Smooth muscle cell (in vitro differentiated cells): ENCODE measurements at regions not wholly inside any gene's neighbourhood (a gene's known extent, or its start where the extent isn't known, plus 50 kb on each side); places are given as distances from the start of the nearest gene placed in this dataset.

Source experiments
- DNase-seq: peaks from one replicate; lab custom pipeline; 2025; ENCODE audit not compliant: unreplicated experiment; lab: John Stamatoyannopoulos, UW
- H2AFZ ChIP-seq: fragments of 200-600 bp; sonication (generic); 2 replicates; pipeline ENCODE4 v1.6.0; 2016; ENCODE audit warnings: antibody characterized with exemption, low read depth, mild to moderate bottlenecking
- H3F3A ChIP-seq: fragments of 200-600 bp; sonication (generic); 2 replicates; pipeline ENCODE4 v1.6.0; 2017; ENCODE audit warnings: antibody characterized with exemption, low read depth
- H3K27ac ChIP-seq: fragments of 200-600 bp; sonication (generic); 2 replicates; pipeline ENCODE4 v1.5.1; 2016; ENCODE audit warnings: low read depth, mild to moderate bottlenecking
- H3K27me3 ChIP-seq: fragments of 200-600 bp; sonication (generic); 2 replicates; pipeline ENCODE4 v1.6.1; 2016; ENCODE audit warnings: low read depth, mild to moderate bottlenecking
- H3K36me3 ChIP-seq: fragments of 200-600 bp; sonication (generic); 2 replicates; pipeline ENCODE4 v1.5.1; 2016; ENCODE audit warnings: low read depth
- H3K4me1 ChIP-seq: fragments of 200-600 bp; sonication (generic); 2 replicates; pipeline ENCODE4 v1.5.1; 2016; ENCODE audit warnings: low read depth
- H3K4me2 ChIP-seq: fragments of 200-600 bp; sonication (generic); 2 replicates; pipeline ENCODE4 v1.6.0; 2016; ENCODE audit warnings: mild to moderate bottlenecking
- H3K4me3 ChIP-seq: fragments of 200-600 bp; sonication (generic); 2 replicates; pipeline ENCODE4 v1.5.1; 2016; ENCODE audit warnings: mild to moderate bottlenecking
- H3K79me2 ChIP-seq: fragments of 200-600 bp; sonication (generic); 2 replicates; pipeline ENCODE4 v1.6.0; 2016; ENCODE audit warnings: low read depth, mild to moderate bottlenecking
- H3K9ac ChIP-seq: fragments of 200-600 bp; sonication (generic); 2 replicates; pipeline ENCODE4 v1.6.0; 2016; ENCODE audit warnings: low read depth
- H3K9me3 ChIP-seq: fragments of 200-600 bp; sonication (generic); replicated peaks from 2 replicates; pipeline ENCODE4 v1.5.1; 2016; ENCODE audit warnings: low read depth
- H4K20me1 ChIP-seq: fragments of 200-600 bp; sonication (generic); 2 replicates; pipeline ENCODE4 v1.6.0; 2016; ENCODE audit warnings: low read depth
- CTCF ChIP-seq: fragments of 200-600 bp; sonication (generic); IDR thresholded peaks from 2 replicates; pipeline ENCODE4 v1.5.1; 2017; ENCODE audit warnings: borderline replicate concordance, mild to moderate bottlenecking, antibody characterized with exemption; ENCODE audit not compliant: insufficient read depth, poor library complexity, severe bottlenecking
- WGBS: methylation state at CpG from one replicate; pipeline ENCODE4 v1.1.7; 2016; ENCODE audit warnings: low lambda C conversion rate; 5-methylcytosine and 5-hydroxymethylcytosine counted together

GRCh38 chr5:125298258-125298657 lies 551.8 kb upstream of the ZNF608 start:
- H3K79me2 ChIP-seq, result no peaks in the 10 kb centered on the region
- no peak for TF ChIP-seq CTCF
- H3K36me3 ChIP-seq, result no peaks in the 10 kb centered on the region
- no peak overlapping the region for H3K27ac ChIP-seq
- no peak overlapping the region for H2AFZ ChIP-seq
- no peaks in the 10 kb centered on the region for H3F3A ChIP-seq
- DNase-seq, result no peak
- H3K9me3 ChIP-seq, result no peaks in the 10 kb centered on the region
- no peaks in the 10 kb centered on the region for H3K4me1 ChIP-seq
- H3K27me3 ChIP-seq, result no peaks in the 10 kb centered on the region
- H3K9ac ChIP-seq, result no peak overlapping the region
- H4K20me1 ChIP-seq, result no peaks in the 10 kb centered on the region
- no peak overlapping the region for H3K4me2 ChIP-seq
- no peak overlapping the region for H3K4me3 ChIP-seq

- Histone ChIP-seq H3F3A (no peaks in the 10 kb centered on the region), H3K9ac (no peak overlapping the region), H3K36me3 (no peaks in the 10 kb centered on the region), H3K4me2 (no peak overlapping the region), H3K9me3 (no peaks in the 10 kb centered on the region), H4K20me1 (no peaks in the 10 kb centered on the region), H2AFZ (peak overlapping the region; percentile 44), H3K27me3 (no peaks in the 10 kb centered on the region), H3K27ac (no peak overlapping the region), H3K4me3 (no peak overlapping the region), H3K79me2 (no peaks in the 10 kb centered on the region), H3K4me1 (no peaks in the 10 kb centered on the region)
- 41% methylated on average over 1 of the region's 1 CpG for WGBS
- no peak for TF ChIP-seq CTCF
- DNase-seq, result no peak
Observed at GRCh38 chr5:125298746-125299379, 552.4 kb upstream of the ZNF608 start.

GRCh38 chr5:125301711-125302110 lies 555.3 kb upstream of the ZNF608 start:
- no peak overlapping the region for H3K4me3 ChIP-seq
- H3K9ac ChIP-seq, result no peak overlapping the region
- H3K36me3 ChIP-seq, result no peaks in the 10 kb centered on the region
- no peaks in the 10 kb centered on the region for H3K79me2 ChIP-seq
- WGBS, result 85% methylated on average over 3 of the region's 3 CpGs
- no peak for TF ChIP-seq CTCF
- H2AFZ ChIP-seq, result no peak overlapping the region
- H3K27me3 ChIP-seq, result no peaks in the 10 kb centered on the region
- DNase-seq, result no peak
- no peaks in the 10 kb centered on the region for H3F3A ChIP-seq
- no peaks in the 10 kb centered on the region for H4K20me1 ChIP-seq
- H3K9me3 ChIP-seq, result no peaks in the 10 kb centered on the region
- no peak overlapping the region for H3K27ac ChIP-seq
- H3K4me2 ChIP-seq, result no peak overlapping the region
- no peaks in the 10 kb centered on the region for H3K4me1 ChIP-seq

GRCh38 chr5:125302577-125302976 lies 556.1 kb upstream of the ZNF608 start:
- DNase-seq, result no peak

More at GRCh38 chr5:125302577-125302976, 556.1 kb upstream of the ZNF608 start:
- no peak overlapping the region for H3K4me2 ChIP-seq
- WGBS, result 89% methylated on average over 4 of the region's 4 CpGs
- no peaks in the 10 kb centered on the region for H3K27me3 ChIP-seq
- no peaks in the 10 kb centered on the region for H3K4me1 ChIP-seq
- H3K36me3 ChIP-seq, result no peaks in the 10 kb centered on the region
- H3K9ac ChIP-seq, result no peak overlapping the region
- no peaks in the 10 kb centered on the region for H3K9me3 ChIP-seq
- no peak for TF ChIP-seq CTCF
- no peaks in the 10 kb centered on the region for H3F3A ChIP-seq
- H3K79me2 ChIP-seq, result no peaks in the 10 kb centered on the region
- no peak overlapping the region for H3K27ac ChIP-seq
- H4K20me1 ChIP-seq, result no peaks in the 10 kb centered on the region
- H2AFZ ChIP-seq, result no peak overlapping the region
- H3K4me3 ChIP-seq, result no peak overlapping the region
